Progenitor cell of endocrine pancreas (in vitro differentiated cells): ENCODE measurements at regions not wholly inside any gene's neighbourhood (a gene's known extent, or its start where the extent isn't known, plus 50 kb on each side); places are given as distances from the start of the nearest gene placed in this dataset.

ENCODE experiments used
- DNase-seq: peaks from one replicate; pipeline ENCODE4 v3.0.0; 2021; ENCODE audit warnings: low spot score; ENCODE audit not compliant: unreplicated experiment
- H3K27ac Mint-ChIP-seq: 2 replicates; pipeline ENCODE4 v1.8.0; 2021; ENCODE audit warnings: mild to moderate bottlenecking, moderate library complexity, mixed read lengths
- H3K27me3 Mint-ChIP-seq: 2 replicates; pipeline ENCODE4 v1.8.0; 2021; ENCODE audit warnings: mixed read lengths
- H3K36me3 Mint-ChIP-seq: 2 replicates; pipeline ENCODE4 v1.8.0; 2022; ENCODE audit warnings: mixed read lengths; ENCODE audit not compliant: insufficient read depth
- H3K4me1 Mint-ChIP-seq: 2 replicates; pipeline ENCODE4 v1.8.0; 2021; ENCODE audit warnings: low read depth, mixed read lengths
- H3K4me3 Mint-ChIP-seq: 2 replicates; pipeline ENCODE4 v1.8.0; 2021; ENCODE audit warnings: low read depth, mild to moderate bottlenecking, moderate library complexity, mixed read lengths
- H3K9me3 Mint-ChIP-seq: 2 replicates; pipeline ENCODE4 v1.8.0; 2021; ENCODE audit warnings: low read depth, mixed read lengths
- TF ChIP-seq, protein P1 (sequence below): fragments of 200-600 bp; sonication (generic); IDR thresholded peaks from one replicate; pipeline ENCODE4 v1.5.0; 2021; ENCODE audit warnings: antibody characterized with exemption, mild to moderate bottlenecking; ENCODE audit not compliant: unreplicated experiment

DNA sequence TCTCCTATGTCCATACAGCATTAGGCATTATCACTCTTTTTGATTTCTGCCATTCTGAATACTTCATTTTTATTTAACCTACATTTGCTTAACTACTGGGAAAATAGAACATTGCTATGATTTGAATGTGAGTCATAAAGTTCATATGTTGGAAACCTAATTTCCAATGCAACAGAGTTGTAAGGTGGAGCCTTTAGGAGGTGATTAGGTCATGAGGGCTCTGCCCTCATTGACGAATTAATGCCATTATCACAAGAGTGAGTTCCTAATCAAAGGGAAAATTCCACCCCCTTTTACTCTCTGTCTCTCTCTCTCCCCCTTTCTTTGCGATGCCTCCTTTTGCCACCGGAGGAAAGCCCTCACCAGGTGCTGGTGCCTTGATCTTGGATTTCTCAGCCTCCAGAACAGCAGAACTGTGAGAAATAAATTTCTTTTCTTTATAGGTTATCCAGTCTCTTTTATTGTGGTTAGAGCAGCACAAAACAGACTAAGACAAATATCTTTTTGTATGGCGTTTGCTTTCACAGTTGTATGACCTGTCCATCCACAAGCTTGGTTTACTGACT, 180.1 kb upstream of the ARID2 start:
- no peak for DNase-seq
- H3K4me3 Mint-ChIP-seq = no peak overlapping the region
- H3K27ac Mint-ChIP-seq = no peak overlapping the region
- peaks cover 2% of the 10 kb centered on the region for H3K27me3 Mint-ChIP-seq
- TF ChIP-seq, protein P1, sequence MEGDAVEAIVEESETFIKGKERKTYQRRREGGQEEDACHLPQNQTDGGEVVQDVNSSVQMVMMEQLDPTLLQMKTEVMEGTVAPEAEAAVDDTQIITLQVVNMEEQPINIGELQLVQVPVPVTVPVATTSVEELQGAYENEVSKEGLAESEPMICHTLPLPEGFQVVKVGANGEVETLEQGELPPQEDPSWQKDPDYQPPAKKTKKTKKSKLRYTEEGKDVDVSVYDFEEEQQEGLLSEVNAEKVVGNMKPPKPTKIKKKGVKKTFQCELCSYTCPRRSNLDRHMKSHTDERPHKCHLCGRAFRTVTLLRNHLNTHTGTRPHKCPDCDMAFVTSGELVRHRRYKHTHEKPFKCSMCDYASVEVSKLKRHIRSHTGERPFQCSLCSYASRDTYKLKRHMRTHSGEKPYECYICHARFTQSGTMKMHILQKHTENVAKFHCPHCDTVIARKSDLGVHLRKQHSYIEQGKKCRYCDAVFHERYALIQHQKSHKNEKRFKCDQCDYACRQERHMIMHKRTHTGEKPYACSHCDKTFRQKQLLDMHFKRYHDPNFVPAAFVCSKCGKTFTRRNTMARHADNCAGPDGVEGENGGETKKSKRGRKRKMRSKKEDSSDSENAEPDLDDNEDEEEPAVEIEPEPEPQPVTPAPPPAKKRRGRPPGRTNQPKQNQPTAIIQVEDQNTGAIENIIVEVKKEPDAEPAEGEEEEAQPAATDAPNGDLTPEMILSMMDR = no peak
- H3K9me3 Mint-ChIP-seq = peaks cover 3% of the 10 kb centered on the region
- H3K4me1 Mint-ChIP-seq = peaks cover 5% of the 10 kb centered on the region
- H3K36me3 Mint-ChIP-seq = no peaks in the 10 kb centered on the region

DNA sequence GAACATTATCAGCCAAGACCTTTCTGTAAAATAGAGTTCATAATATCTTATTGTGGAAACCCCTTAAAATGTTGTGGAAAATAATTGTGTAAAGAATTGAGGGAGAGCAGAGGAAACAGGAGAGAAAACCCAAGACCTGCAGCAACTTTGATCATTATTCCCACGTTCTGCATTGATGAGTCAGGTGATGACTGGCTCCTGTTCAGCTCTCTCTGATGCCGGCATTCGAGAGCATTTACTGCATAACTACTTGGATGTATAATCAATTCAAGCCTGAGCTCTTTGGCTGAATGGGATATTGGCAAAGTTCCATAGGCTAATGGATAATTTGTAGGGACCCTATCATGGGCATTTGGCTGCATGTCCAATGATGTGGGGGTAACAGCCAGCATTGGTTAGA, 176.3 kb upstream of the ARID2 start:
- H3K27ac Mint-ChIP-seq = no peak overlapping the region
- H3K4me3 Mint-ChIP-seq = no peak overlapping the region
- H3K9me3 Mint-ChIP-seq = peaks cover 4% of the 10 kb centered on the region
- peaks cover 5% of the 10 kb centered on the region for H3K4me1 Mint-ChIP-seq
- H3K27me3 Mint-ChIP-seq = peaks cover 2% of the 10 kb centered on the region
- no peak for DNase-seq
- TF ChIP-seq, protein P1 = no peak
- no peaks in the 10 kb centered on the region for H3K36me3 Mint-ChIP-seq

DNA sequence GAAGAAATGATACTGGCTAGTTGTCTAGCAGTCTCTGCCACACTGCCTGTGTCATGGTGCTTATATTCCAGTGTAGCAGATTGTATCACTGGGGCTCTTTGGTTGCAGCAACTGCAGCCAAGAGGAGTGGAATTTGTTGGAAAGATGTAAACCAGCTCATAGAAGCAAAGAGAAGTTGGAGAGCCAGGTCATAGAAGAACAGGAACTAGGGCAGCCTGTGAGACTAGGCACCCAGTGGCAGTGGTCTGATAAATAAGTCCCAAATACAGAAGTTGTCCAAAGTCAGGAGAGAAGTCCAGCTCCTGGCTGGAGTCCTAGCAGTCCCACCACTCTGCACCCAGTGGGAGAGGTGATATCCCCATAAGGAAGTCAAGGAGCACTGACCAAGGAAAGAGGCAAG, 172.5 kb upstream of the ARID2 start:
- no peaks in the 10 kb centered on the region for H3K4me1 Mint-ChIP-seq
- peaks cover 6% of the 10 kb centered on the region for H3K9me3 Mint-ChIP-seq
- H3K27ac Mint-ChIP-seq = no peak overlapping the region
- TF ChIP-seq, protein P1 = no peak
- no peak for DNase-seq
- H3K4me3 Mint-ChIP-seq = no peak overlapping the region
- H3K27me3 Mint-ChIP-seq = peaks cover 2% of the 10 kb centered on the region
- H3K36me3 Mint-ChIP-seq = no peaks in the 10 kb centered on the region

DNA sequence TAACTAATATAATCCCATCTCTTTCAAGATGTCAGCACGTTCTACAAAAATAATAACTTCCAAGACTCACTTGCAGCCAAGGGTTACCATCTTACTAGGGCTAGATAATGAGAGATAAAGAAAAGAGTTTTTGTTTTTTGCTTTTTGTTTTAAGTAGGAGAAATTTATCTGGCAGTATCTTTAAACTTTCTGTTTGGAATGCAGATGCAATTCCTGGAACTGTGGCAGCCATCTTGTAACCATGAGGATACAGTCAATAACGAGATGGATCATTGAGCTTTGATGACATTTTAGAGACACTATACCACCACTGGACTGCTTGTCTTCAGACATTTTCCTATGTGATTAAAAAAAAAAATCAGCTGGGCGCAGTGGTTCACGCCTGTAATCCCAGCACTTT, 171.2 kb upstream of the ARID2 start:
- peaks cover 2% of the 10 kb centered on the region for H3K27me3 Mint-ChIP-seq
- TF ChIP-seq, protein P1 = no peak
- H3K4me3 Mint-ChIP-seq = no peak overlapping the region
- H3K4me1 Mint-ChIP-seq = no peaks in the 10 kb centered on the region
- H3K9me3 Mint-ChIP-seq = peaks cover 6% of the 10 kb centered on the region
- H3K27ac Mint-ChIP-seq = no peak overlapping the region
- no peaks in the 10 kb centered on the region for H3K36me3 Mint-ChIP-seq
- DNase-seq = no peak

DNA sequence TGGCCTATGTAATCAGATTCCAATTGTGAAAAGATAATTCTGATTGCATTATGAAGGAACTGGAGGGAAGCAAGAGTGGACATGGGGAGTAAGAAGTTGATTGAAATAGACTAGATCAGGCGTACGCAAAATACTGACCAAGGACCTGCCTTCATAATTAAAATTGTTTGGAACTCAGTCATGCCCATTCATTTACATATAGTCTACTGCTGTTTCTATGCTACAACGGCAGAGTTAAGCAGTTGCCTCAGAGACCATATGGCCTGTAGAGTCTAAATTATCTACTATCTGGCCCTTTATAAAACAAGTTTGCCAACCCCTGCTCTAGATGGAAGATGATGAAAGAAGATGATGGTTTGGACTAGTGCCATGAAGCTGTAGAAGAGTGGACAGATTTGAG, 170.0 kb upstream of the ARID2 start:
- TF ChIP-seq, protein P1 = no peak
- Mint-ChIP-seq H3K36me3 (no peaks in the 10 kb centered on the region), H3K27me3 (peaks cover 2% of the 10 kb centered on the region), H3K9me3 (peaks cover 6% of the 10 kb centered on the region), H3K4me1 (no peaks in the 10 kb centered on the region), H3K4me3 (no peak overlapping the region), H3K27ac (no peak overlapping the region)
- no peak for DNase-seq
